Panc1 (cell line): ENCODE measurements at regions not wholly inside any gene's neighbourhood (a gene's known extent, or its start where the extent isn't known, plus 50 kb on each side); places are given as distances from the start of the nearest gene placed in this dataset.

ENCODE experiments used
- ATAC-seq: fragments of 200-7000 bp; cut with Tn5 transposase; 2 replicates; pipeline ENCODE4 v1.9.1; 2020; ENCODE audit warnings: mild to moderate bottlenecking, moderate library complexity
- BruUV-seq: library from RNA; stranded (reverse); fragments of 400-500 nt; replicated peaks from 2 replicates; lab custom pipeline; 2021; lab: Mats Ljungman, UMichigan
- CTCF ChIA-PET: fragments of 300-600 bp; sonication (Branson Sonifier 250); formaldehyde crosslinking; loops from one replicate; lab custom pipeline; 2022; ENCODE audit warnings: antibody characterized with exemption; lab: Charles Lee
- POLR2A ChIA-PET: fragments of 300-600 bp; sonication (Branson Sonifier 250); formaldehyde crosslinking; loops from one replicate; lab custom pipeline; 2022; ENCODE audit warnings: antibody characterized with exemption; lab: Charles Lee
- DNase-seq: peaks from one replicate; pipeline ENCODE4 v3.0.0-alpha.2; 2010; ENCODE audit warnings: low read depth, low spot score
- H3K27ac ChIP-seq: 2 replicates; pipeline ENCODE4 v1.5.1; 2011; ENCODE audit warnings: mild to moderate bottlenecking, low read length, inconsistent platforms
- H3K27me3 ChIP-seq: fragments of 200-500 bp; sonication (Bioruptor generic); 2 replicates; pipeline ENCODE4 v1.6.0; 2014; ENCODE audit warnings: low read length, inconsistent platforms; ENCODE audit not compliant: control insufficient read depth, insufficient read depth
- H3K36me3 ChIP-seq: fragments of 200-500 bp; sonication (Bioruptor generic); 2 replicates; pipeline ENCODE4 v1.5.1; 2014; ENCODE audit warnings: inconsistent platforms, mild to moderate bottlenecking, low read length, moderate library complexity; ENCODE audit not compliant: control insufficient read depth, insufficient read depth
- H3K4me1 ChIP-seq: 2 replicates; pipeline ENCODE4 v1.5.1; 2011; ENCODE audit warnings: inconsistent platforms, mild to moderate bottlenecking, low read length, moderate library complexity; ENCODE audit not compliant: control insufficient read depth, insufficient read depth
- H3K4me3 ChIP-seq, 2 experiments: 2 replicates each; pipeline ENCODE4 v1.5.1; 2011 to 2012; ENCODE audit warnings: low read depth in 2 of 2, low read length in 2 of 2, mild to moderate bottlenecking in 2 of 2, inconsistent platforms in 1 of 2, moderate library complexity in 1 of 2
- H3K9me3 ChIP-seq: fragments of 200-500 bp; sonication (Bioruptor generic); 2 replicates; pipeline ENCODE4 v1.5.1; 2014; ENCODE audit warnings: low read depth, mild to moderate bottlenecking, inconsistent platforms, low read length, moderate library complexity; ENCODE audit not compliant: control insufficient read depth, insufficient read depth
- CTCF ChIP-seq: fragments of 450-650 bp; IDR thresholded peaks from 2 replicates; pipeline ENCODE4 v1.5.1; 2017; ENCODE audit warnings: mild to moderate bottlenecking
- POLR2AphosphoS5 ChIP-seq: IDR thresholded peaks from 2 replicates; pipeline ENCODE4 v1.6.1; 2012; ENCODE audit warnings: mild to moderate bottlenecking, low read depth, low read length, moderate library complexity
- REST ChIP-seq, 2 experiments: IDR thresholded peaks; 2 replicates each; pipeline ENCODE4 v1.6.1; 2011 to 2012; ENCODE audit warnings: low read depth in 2 of 2, control low read depth in 1 of 2, low read length in 1 of 2, mild to moderate bottlenecking in 1 of 2, moderate library complexity in 1 of 2; ENCODE audit not compliant: insufficient read depth in 1 of 2
- SIN3A ChIP-seq: IDR thresholded peaks from 2 replicates; pipeline ENCODE4 v1.6.1; 2012; ENCODE audit warnings: low read depth, mild to moderate bottlenecking, low read length, moderate library complexity, borderline replicate concordance; ENCODE audit not compliant: insufficient read depth
- TCF7L2 ChIP-seq: IDR thresholded peaks from 2 replicates; pipeline ENCODE4 v1.6.1; 2011; ENCODE audit warnings: mild to moderate bottlenecking, low read depth, low read length, inconsistent platforms
- in situ Hi-C: cut with HindIII; loops from 2 replicates; pipeline ENCODE4 v1.10.0; 2016; ENCODE audit warnings: low sequenced_read_pairs, low pct_unique_long_range_greater_than_20kb
- intact Hi-C: fragments of 100-400 bp; cut with micrococcal nuclease; formaldehyde crosslinking; loops from one replicate; pipeline ENCODE4 v1.10.0; 2022; ENCODE audit not compliant: unreplicated experiment

- ATAC-seq (no peak), DNase-seq (no peak)
- no peaks in the 10 kb centered on the region for H3K9me3 ChIP-seq
- ChIA-PET POLR2A (interaction anchor here (0.6 kb wide), 1 partner anchor 814 kb away, joined by 5 read pairs; no protein-coding TSS in a partner anchor), CTCF (no interaction called here)
- in situ Hi-C loops: no loop called here
- no peak; the same call in 1 of the 2 replicates for TF ChIP-seq CTCF
- no peak for TF ChIP-seq TCF7L2
- TF ChIP-seq REST (IDR thresholded peaks at IDR 0.05; ENCODE audit: insufficient read depth in 1 of 2, low read depth in 2 of 2, low read length in 1 of 2): no peak
- TF ChIP-seq POLR2AphosphoS5: no peak
- no peak for TF ChIP-seq SIN3A
- H3K36me3 ChIP-seq: no peaks in the 10 kb centered on the region
- no peak overlapping the region for H3K4me3 ChIP-seq
- H3K4me1 ChIP-seq: no peaks in the 10 kb centered on the region
- H3K27ac ChIP-seq: no peak overlapping the region
- intact Hi-C loops: no loop called here
- no TSS peak for BruUV-seq
- H3K27me3 ChIP-seq: no peaks in the 10 kb centered on the region
Observed at GRCh38 chr4:36722986-36723385, 441.6 kb downstream of the DTHD1 start.

GRCh38 chr4:36734334-36734733, 452.9 kb downstream of the DTHD1 start:
- intact Hi-C loops (no loop called here), in situ Hi-C loops (no loop called here)
- H3K9me3 ChIP-seq: no peaks in the 10 kb centered on the region
- no peak overlapping the region for H3K4me3 ChIP-seq
- no TSS peak for BruUV-seq
- no peaks in the 10 kb centered on the region for H3K4me1 ChIP-seq
- TF ChIP-seq REST (IDR thresholded peaks at IDR 0.05; ENCODE audit: insufficient read depth in 1 of 2, low read depth in 2 of 2, low read length in 1 of 2): no peak
- no peak for TF ChIP-seq SIN3A
- no peak for TF ChIP-seq POLR2AphosphoS5
- ATAC-seq: no peak
- POLR2A ChIA-PET: no interaction called here
- H3K36me3 ChIP-seq: no peaks in the 10 kb centered on the region
- H3K27me3 ChIP-seq: no peaks in the 10 kb centered on the region
- DNase-seq: no peak
- no peak overlapping the region for H3K27ac ChIP-seq
- CTCF ChIA-PET: no interaction called here
